GM21825 (cell line): ENCODE measurements at regions not wholly inside any gene's neighbourhood (a gene's known extent, or its start where the extent isn't known, plus 50 kb on each side); places are given as distances from the start of the nearest gene placed in this dataset.

Experiments used
- ATAC-seq: cut with Tn5 transposase; IDR thresholded peaks from one replicate; pipeline ENCODE4 v1.9.1; 2021; ENCODE audit warnings: mild to moderate bottlenecking, moderate library complexity; ENCODE audit not compliant: unreplicated experiment

GRCh38 chr3:168212664-168213285 lies 117.1 kb upstream of the GOLIM4 start:
- ATAC-seq = no peak

GRCh38 chr3:168205451-168205850 lies 109.7 kb upstream of the GOLIM4 start:
- no peak for ATAC-seq

GRCh38 chr3:168197162-168197561 lies 101.4 kb upstream of the GOLIM4 start:
- ATAC-seq = no peak

DNA sequence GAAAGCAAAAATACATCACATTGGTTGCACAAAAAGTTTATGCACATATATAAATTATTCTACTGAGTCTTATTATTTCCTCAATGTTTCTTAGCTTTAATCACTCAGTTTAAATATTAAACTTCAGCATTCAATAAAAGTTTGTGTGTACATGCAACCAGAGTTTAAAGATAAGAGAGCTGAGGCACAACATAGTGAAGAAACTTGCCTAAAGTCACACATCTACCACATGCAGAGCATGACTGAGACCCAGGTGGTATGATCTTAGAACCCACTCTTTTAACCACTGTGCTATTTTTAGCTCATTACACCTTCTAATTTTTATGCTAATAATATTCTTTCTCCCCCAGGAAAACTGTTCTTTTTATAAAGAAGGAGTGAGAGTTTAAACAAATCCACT lies 96.1 kb upstream of the GOLIM4 start:
- no peak for ATAC-seq

DNA sequence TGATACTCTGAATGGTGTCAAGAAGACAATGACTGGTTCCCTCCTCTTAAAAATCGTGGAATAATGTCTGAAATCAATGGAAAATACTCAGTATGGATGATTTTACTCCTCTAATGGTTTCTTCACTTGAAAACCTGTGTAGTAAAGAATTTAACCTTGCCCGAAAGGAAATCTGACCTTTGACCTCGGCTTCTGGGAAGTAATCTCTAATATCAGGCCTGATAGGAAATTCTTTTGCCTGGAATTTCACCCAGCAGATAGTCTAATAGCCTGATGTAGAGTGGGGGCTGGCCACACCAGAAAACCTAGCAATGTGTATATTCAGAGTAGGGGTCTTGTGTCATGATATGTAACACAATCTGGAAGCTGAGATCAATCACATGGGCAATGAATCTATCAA lies 91.5 kb upstream of the GOLIM4 start:
- ATAC-seq = no peak

GRCh38 chr3:168186293-168186983 lies 90.7 kb upstream of the GOLIM4 start:
- ATAC-seq = no peak

DNA sequence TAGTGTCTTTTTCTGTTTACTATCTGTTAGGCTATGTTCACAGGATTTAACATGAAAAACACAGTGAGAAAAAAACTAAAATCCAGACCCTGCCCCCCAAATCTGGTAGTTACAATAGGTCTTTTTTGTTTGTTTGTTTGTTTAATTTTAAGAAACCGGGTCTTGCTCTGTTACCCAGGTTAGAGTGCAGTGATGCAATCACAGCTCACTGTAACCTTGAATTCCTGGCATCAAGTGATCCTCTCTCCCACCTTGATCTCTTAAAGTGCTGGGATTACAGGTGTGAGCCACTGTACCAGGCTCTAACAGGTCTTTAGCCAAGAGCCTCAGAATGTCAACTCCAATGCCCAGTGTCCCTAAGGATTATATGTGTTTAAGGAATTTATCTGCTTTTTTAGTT lies 88.0 kb upstream of the GOLIM4 start:
- ATAC-seq = no peak

DNA sequence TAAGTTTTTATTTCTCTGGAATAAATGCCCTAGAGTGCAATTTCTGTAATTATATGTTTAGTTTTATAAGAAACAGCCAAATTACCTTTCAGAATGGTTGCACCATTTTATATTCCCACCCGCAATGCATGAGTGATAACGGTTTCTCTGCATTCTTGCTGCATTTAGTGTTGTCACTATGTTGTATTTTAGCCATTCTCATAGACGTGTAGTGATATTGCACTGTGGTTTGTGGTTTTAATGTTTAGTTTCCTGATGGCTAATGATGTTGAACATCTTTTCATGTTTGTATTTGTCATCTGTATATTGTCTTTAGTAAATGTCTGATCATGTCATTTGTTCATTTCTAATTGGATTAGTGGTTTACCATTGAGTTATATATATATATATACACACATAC lies 73.0 kb upstream of the GOLIM4 start:
- ATAC-seq = no peak

DNA sequence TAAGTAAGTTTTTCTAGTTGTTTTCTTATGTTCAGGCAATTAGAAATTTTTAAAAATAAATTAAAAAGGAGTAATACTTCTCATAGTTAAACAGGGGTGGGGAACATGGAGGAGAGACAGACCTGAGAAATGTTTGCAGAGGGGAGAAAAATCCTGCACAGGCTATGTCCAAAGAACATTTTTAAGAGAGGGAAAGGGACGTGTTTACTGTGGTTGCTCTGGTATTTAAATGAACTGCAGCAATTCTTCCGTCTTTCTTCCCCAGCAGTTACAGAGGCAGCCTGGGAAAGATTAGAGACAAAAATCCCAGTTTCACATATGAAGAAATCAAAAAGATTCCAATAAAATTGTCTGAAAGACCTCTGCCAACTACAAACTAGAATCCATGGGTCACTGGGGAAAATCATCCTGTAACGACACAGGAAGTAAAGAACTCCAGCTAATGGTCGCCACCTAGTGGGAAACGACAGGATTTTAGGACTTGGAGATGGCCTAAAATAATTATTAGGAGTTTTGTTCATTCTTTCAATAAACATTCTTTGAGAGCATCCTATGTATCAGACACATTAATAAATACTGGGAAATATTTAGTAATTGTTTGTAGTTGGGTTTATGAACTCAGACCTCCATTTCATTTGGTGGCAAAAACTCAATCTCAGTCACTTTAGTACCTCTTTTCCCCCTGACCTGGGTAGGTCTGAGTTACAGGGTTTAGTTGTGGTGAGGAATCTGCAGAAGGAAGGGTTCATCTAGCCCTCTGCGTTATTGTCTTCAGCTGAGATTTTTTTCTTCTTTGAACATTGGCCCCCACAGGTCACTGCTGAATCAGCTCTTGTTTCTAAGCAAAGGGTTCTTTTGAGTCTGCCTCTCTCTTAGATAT lies 69.9 kb upstream of the GOLIM4 start:
- peak; percentile 82 for ATAC-seq

GRCh38 chr3:168162172-168162571 lies 66.4 kb upstream of the GOLIM4 start:
- no peak for ATAC-seq

- ATAC-seq = no peak
Observed at GRCh38 chr3:168161696-168162095, 66.0 kb upstream of the GOLIM4 start.

DNA sequence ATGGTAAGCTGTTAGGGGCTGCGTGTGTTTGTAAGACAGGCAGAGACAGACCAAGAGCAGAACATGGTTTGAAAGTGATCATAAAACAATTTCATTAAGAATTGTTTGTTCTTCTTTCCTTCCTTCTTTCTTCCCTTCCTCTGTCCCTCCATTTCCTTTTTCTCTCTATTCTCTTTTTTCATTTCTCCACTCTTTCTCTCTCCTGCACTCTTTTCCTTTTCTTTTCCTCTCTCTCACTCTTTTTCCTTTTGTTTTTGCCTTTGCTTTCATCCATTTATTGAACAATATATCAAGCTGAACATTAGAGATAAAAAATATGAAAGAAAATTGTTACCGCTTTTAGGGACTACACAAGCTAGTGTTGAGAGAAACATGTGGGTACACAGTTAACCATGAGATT lies 62.2 kb upstream of the GOLIM4 start:
- ATAC-seq = no peak

GRCh38 chr3:168157099-168157700 lies 61.5 kb upstream of the GOLIM4 start:
- ATAC-seq = no peak

GRCh38 chr3:168156479-168156878 lies 60.8 kb upstream of the GOLIM4 start:
- ATAC-seq = no peak

GRCh38 chr3:168155303-168155702 lies 59.6 kb upstream of the GOLIM4 start:
- no peak for ATAC-seq

DNA sequence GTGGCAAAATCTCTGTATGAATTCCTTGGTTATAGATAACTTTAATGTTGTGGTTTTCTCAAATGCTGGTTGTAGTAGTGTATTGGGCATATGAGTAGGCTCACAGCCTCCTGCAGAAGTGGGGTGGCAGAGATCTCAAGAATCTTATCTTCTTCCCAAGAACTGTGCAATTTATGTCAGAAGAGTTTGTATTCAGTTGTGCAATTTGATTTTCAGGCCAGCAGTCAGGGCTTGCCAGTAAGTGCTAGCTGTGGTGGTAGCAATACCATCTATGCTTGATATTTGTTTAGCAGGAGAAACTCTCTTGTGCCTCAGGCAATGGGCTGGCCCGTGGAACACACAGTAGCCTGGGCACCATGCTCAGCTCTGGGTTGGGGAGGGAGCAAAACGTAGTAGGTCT lies 58.4 kb upstream of the GOLIM4 start:
- ATAC-seq = no peak

- no peak for ATAC-seq
Observed at GRCh38 chr3:168152149-168152548, 56.4 kb upstream of the GOLIM4 start.
